GM13977 (cell line): ENCODE measurements at regions not wholly inside any gene's neighbourhood (a gene's known extent, or its start where the extent isn't known, plus 50 kb on each side); places are given as distances from the start of the nearest gene placed in this dataset.

ENCODE experiments used
- DNase-seq: peaks from one replicate; pipeline ENCODE4 v3.0.0; 2012; ENCODE audit warnings: low spot score
- CTCF ChIP-seq: IDR thresholded peaks from 2 replicates; pipeline ENCODE4 v1.5.1; 2012; ENCODE audit warnings: mild to moderate bottlenecking, control low read depth; ENCODE audit not compliant: insufficient read depth; ENCODE audit errors: extremely low read depth, missing control alignments
- in situ Hi-C: fragments of 300-500 bp; cut with MboI; formaldehyde crosslinking; loops from one replicate; pipeline ENCODE4 v1.12.0; 2022; ENCODE audit warnings: low sequenced_read_pairs, low pct_unique_long_range_greater_than_20kb, mixed read lengths, inconsistent platforms; ENCODE audit not compliant: unreplicated experiment

DNA sequence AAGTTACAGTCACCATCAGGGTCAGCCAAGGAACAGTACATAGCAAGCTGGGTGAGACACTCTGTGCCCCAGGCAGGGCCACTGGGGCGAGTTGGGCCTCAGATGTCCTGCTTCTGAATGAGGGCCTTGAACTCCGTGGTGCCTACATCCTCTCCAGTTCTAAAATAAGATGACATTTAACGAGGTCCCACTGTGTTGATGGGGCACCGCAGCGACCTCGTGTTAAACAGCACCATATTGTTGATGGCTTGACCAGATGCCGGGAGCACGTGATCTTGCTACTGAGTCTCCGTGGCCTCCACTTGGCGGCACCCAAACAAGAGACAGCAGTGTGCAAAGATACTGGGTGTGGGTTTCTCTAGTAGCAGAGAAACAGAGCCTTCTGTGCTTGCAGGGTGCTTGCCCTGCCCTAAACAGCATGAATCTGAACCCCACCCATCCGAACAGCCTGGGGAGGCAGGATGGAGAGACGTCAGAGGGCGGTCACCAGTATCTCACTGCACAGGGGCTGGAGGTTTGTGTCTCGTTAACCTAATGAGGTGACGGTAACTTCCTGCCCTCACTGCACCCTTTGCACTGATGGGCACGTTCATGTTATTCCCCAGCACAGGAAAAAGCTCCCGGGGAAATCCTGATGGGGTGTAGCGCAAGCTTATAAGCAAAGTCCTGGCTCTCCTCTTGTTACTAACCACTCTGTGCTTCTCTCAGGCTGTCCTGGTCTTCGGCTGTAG, 324.4 kb downstream of the AJAP1 start:
- in situ Hi-C loops, result no loop called here
- TF ChIP-seq CTCF, result no peak
- no peak for DNase-seq

GRCh38 chr1:4977701-4978100, 323.3 kb downstream of the AJAP1 start:
- no peak for DNase-seq
- TF ChIP-seq CTCF, result no peak
- in situ Hi-C loops, result no loop called here

GRCh38 chr1:4976859-4977440, 322.5 kb downstream of the AJAP1 start:
- in situ Hi-C loops, result no loop called here
- no peak for DNase-seq
- no peak for TF ChIP-seq CTCF

DNA sequence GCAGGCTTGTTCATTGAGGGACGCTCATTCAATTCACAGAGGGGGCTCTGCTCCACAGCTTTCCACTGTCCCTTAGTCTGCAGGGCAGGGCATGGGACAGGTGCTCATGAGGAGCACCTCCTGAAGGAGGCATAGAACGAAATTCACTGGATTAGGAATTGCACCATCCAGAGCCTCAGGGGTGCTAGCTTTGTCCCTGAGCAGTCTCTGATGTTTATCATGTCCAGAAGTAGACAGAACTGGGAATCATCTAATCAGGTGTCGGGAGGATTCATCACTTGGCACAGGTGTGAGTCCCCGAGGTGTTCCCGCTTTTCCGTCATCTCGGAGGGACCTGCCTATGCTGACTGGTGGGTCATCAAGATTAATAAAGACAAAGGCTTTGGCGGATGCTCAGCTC, 321.4 kb downstream of the AJAP1 start:
- in situ Hi-C loops, result no loop called here
- TF ChIP-seq CTCF, result no peak
- no peak for DNase-seq

GRCh38 chr1:4974981-4975685, 320.7 kb downstream of the AJAP1 start:
- in situ Hi-C loops, result no loop called here
- no peak for DNase-seq
- no peak for TF ChIP-seq CTCF

DNA sequence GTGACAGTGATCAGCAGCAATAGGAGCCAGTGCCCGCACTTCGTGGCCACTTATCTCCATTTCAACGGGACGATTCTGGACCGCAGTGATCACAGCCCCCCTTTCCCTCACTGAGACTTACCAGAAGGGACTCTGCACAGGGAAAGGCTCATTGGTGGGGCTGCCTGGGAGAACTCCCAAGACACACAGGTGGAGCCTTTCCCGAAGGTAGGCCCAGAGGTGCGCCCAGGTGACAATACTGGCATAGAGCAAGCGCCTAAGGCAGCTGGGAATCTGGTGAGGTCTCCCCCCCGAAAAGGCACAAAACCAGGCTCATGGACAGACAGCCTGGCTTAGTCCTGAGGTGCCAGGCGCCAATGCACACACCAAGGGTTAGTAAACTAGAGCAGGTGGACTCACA, 318.9 kb downstream of the AJAP1 start:
- in situ Hi-C loops, result no loop called here
- no peak for DNase-seq

More for the DNA sequence above, 318.9 kb downstream of the AJAP1 start:
- TF ChIP-seq CTCF, result no peak
